NCI-H1417 (cell line): ENCODE measurements at regions not wholly inside any gene's neighbourhood (a gene's known extent, or its start where the extent isn't known, plus 50 kb on each side); places are given as distances from the start of the nearest gene placed in this dataset.

ENCODE experiments used
- DNase-seq, 3 experiments: peaks; one replicate each; lab custom pipeline; 2025; lab: John Stamatoyannopoulos, UW

DNA sequence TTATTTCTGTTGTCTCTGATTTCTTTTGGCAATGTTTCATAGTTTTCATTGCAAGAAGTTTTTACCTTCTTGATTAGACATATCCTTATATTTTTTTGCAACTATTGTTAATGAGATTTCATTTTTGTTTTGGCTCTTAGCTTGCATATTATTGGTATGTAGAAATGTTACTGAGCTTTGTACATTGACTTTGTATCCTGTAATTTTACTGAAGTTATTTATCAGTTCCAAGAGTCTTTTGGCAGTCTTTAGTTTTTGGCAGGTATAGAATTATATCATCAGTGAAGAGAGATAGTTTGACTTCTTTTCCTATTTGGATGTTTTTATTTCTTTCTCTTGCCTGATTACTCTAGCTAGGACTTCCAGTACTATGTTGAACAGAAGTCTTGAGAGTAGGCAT is 375.7 kb downstream of the TDRD3 start:
- no peak for DNase-seq

- no peak for DNase-seq
Measured at GRCh38 chr13:60765700-60766411, 368.8 kb downstream of the TDRD3 start.

DNA sequence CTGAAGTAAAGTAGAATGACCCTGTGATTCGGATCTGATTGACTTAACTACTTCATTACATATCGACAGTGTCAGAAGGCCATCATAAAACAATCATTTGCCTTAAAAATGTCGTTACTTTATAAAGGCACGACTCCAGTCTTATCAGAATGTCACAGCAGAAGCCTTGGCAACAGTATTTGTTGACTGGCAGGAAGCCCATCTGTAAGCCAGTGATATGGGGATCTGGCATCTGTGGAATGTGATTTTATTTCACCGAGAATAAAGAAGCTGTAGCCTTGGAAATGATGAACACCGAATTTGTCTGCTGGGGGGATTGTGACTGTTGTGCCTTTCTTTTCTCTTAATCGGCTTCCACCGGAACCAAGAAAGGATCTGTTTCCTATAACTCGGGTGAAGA is 362.5 kb downstream of the TDRD3 start:
- no peak for DNase-seq

DNA sequence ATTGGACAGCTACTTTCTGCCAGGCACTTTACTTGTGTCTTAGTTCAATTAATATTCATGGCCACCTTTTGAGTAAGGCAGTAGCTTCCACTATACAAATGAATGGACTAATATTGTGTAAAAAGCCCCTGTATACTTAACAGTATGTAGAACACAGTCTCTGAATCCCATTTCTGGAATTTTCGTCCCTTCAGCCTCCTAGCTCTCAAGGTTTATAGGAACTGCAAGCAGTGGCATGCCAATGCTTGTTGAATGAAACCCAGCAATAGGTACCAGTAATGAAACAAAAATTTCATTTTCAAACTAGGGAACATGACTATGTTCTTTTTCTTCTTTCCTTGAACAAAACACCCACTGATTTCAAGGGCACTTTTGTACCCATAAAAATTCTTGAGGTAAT is 361.6 kb downstream of the TDRD3 start:
- no peak for DNase-seq

DNA sequence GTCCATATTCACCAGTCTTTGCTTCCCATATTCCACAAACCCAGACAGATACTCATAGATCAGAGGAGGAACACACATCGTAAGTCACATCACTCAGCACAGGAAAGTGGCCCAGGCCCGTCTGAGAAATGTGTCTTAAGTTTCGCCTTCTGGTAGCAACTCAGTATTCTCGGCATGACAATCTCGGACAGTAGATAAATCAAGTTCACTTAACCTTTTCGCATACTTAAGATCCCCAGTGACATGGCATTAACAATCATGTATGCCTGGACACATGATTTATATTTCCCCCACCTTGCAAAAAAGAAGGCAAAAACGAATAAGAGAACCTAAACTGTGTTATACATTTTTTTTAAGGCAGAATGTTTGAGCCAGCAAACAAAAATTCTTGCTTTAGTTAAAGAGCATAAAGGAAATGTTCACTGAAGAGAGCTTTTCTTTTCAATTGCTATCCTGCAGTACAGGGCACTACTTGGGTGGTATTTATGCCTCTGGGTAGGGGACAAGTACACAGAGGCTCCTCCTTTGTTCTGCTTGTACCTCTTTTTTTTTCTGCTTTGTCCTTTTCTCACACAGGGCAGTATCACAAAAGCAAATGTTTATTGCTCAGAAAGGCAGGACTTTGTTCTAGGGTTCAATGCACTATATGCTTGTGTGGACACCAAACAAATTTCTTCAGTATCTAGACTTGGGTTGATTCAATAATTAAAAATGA is 360.6 kb downstream of the TDRD3 start:
- no peak for DNase-seq

GRCh38 chr13:60756306-60756705 is 359.3 kb downstream of the TDRD3 start:
- DNase-seq: no peak

- peak in 1 of 3 experiments; percentile 25 for DNase-seq
Measured at GRCh38 chr13:60755380-60756163, 358.6 kb downstream of the TDRD3 start.

DNA sequence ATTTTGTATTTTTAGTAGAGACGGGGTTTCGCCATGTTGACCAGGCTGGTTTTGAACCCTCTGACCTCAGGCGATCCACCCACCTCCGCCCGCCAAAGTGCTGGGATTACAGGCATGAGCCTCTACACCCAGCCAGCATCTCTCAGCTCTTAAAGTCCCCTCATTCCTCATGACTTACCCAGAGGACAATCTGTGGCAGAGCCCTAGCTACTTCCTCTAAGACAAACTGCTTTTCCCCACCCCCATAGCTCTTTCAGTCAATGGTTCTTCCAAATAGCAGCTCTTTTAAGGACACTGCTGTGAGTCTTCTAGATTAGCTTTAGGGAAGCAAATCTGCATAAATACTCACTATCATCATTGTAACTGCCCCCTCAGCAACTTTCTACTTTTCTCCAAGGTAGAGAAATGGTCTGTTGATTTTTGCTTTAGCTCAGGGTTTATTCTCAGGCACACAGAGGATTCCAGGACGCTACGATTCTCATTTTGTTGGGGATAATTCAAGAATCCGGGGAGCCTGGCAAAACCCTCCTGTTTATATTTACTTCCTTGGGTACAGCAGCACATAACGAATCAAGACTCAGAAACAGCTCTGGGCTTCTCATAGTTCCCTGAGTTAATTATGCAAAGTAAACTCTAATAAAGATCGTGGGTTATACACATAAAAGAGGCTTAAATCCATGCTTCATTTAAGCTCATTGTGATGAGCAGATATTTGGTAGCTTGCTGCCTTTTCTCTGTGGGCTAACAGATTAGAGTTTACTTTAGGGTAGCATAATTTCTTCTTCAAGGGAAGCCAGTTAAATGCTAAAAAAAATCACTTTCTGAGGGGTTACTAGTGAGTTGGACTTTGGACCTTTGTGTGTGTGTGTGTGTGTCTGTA is 357.4 kb downstream of the TDRD3 start:
- no peak for DNase-seq

DNA sequence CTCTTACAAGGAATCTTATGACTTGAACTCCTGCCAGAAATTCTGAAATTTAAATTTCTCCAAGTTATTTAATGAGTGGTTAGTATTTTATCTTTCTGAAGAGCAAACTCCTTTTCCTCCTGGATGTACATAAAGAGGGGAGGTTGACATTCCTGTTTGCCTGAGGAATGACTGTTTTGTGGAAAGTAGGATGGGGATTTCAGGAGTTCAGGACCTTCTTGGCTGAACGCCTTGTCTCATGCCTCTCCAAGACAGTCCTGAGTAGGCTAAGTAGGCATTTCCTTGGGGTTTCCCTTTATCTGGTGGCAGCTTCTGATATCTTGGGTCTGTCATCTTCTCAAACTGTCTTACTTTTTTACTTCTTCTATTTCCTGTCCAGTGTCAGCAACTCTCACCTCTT is 356.6 kb downstream of the TDRD3 start:
- DNase-seq: no peak

DNA sequence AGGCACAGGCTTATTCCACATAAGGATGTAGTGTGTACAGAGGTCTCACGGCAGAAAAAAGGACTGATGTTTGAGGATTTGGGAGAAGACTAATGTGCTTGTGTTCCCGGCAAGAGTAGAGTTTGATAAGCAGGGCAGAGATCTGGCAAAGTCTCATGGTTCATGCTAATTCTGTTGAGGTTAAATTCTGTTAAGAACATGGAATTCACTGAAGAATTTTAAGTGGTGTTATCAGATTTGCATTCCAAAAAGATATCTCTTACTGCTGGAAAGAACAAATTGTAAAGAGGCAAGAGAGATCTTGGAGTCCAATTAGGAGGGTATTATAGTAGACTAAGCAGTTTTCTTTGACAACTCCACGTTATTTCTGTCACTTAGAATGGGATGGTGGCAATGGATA is 348.3 kb downstream of the TDRD3 start:
- no peak for DNase-seq

DNA sequence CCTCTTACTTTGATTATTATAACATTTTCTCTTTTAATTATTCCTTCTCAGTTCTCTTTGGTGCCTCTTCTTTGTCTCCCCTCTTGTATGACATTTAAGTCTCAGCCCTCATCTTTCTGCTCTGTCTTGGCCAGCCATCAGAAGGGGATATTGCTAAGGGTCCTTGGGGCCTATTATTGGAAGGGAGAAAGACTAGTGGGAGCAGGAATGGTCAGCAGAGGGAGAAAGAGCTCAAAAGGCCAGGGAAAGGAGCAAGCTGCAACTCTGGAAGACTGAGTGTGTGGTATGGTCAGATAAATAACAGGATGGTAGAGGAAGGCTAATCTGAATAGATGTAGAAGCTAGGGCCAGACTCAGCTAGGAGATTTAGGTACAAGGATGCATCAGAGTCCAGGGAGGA is 336.9 kb downstream of the TDRD3 start:
- DNase-seq: no peak

- DNase-seq: no peak
Measured at GRCh38 chr13:60727140-60727539, 330.1 kb downstream of the TDRD3 start.

GRCh38 chr13:60721063-60721462 is 324.0 kb downstream of the TDRD3 start:
- no peak for DNase-seq

GRCh38 chr13:60720590-60720989 is 323.6 kb downstream of the TDRD3 start:
- no peak for DNase-seq

DNA sequence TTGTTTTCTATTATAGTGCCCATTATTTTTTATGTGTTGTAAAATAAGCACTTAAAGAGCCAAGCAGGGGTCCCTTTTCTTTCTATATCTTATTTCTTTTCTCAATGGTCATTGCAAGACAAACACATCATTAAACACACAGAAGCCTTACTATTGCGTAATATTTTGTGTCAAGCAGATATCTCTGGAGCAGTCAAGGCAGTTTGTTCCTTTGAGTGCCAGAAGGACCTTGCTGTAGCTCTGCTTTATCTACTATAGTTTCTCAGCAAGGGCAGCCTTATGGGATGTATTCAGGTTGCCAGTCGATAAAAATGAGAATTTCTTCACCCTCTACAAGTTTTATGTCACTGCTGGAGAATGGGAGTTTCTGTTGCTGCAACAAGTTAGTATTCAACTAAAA is 319.3 kb downstream of the TDRD3 start:
- DNase-seq: no peak

GRCh38 chr13:60707878-60708277 is 310.9 kb downstream of the TDRD3 start:
- DNase-seq: no peak

DNA sequence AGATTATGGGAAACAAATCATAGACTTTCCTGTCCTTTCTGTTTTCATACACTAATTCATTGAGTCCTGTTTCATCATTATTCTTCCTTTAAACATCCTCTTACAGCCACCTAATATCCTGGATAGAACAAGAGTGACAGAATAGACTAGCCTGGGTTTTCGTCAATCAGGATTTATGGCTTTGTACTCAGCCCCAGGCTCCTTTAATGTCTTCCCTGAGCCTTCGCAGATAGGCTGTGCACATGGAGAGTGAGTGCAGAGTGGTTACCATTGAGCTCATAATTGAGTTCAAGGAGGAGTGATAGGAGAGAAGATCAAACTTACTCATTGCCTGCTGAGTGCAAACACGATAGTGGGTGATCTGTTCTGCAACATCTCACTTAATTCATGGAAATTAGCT is 304.9 kb downstream of the TDRD3 start:
- peak in 1 of 3 experiments; percentile 18 for DNase-seq

DNA sequence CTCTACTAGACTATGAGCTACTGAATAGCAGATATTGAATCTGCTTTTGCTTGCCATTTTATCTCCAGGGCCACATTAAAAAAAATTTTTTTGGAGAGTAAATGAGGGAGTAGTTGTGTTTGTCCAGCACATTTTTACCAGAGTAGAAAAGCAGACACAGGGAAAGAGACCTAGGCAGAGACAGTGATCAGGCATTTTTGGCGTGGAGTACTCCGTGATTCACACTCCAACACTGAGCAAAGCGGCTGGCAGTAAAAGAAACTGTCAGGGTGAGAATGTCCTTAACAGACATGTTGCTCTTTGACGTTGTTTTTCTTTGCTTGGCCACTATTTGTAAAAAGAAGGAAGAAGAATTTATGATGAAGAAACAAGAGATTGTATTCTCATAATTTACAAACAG is 304.0 kb downstream of the TDRD3 start:
- no peak for DNase-seq

GRCh38 chr13:60699636-60700035 is 302.6 kb downstream of the TDRD3 start:
- DNase-seq: no peak

- no peak for DNase-seq
Measured at GRCh38 chr13:60696602-60697001, 299.6 kb downstream of the TDRD3 start.

DNA sequence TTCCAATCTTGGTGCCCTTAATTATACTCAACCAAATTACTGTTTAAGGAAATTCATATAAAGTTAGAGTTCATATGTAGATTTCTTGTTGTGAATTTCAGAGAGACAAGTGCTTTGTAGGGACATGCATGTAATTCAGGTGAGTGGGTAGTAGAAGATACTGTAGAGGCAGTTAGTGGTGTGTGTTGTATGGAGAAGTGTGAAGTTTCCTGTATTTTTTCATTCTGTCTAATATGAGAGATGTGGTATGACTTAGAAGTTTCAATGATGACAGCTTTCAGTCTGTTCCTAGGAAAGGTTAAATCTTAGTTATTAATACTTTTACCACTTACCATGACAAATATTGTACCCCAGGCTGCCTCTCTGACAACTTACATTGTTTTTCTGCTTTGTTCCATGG is 294.2 kb downstream of the TDRD3 start:
- no peak for DNase-seq

GRCh38 chr13:60690604-60691003 is 293.6 kb downstream of the TDRD3 start:
- DNase-seq: no peak
